HepG2 (cell line): ENCODE measurements at regions not wholly inside any gene's neighbourhood (a gene's known extent, or its start where the extent isn't known, plus 50 kb on each side); places are given as distances from the start of the nearest gene placed in this dataset.

Source experiments
- ATAC-seq: fragments of 200-7000 bp; cut with Tn5 transposase; 3 replicates; pipeline ENCODE4 v1.9.1; 2020; ENCODE audit warnings: mild to moderate bottlenecking, moderate library complexity
- BruUV-seq: library from RNA; stranded (reverse); fragments of 400-500 nt; replicated peaks from 2 replicates; lab custom pipeline; 2021; lab: Mats Ljungman, UMichigan
- CTCF ChIA-PET: fragments of 300-600 bp; formaldehyde crosslinking; extraction: SDS; loops from one replicate; lab custom pipeline; 2021; ENCODE audit warnings: low total read pairs, inconsistent platforms, low intra/inter-chr PET ratio; lab: Yijun Ruan, JAX
- POLR2A ChIA-PET: fragments of 350-600 bp; sonication (Branson Sonifier 250); formaldehyde crosslinking; loops from one replicate; lab custom pipeline; 2020; ENCODE audit warnings: antibody characterized with exemption, inconsistent platforms; lab: Yijun Ruan, JAX
- DNase-seq: peaks from one replicate; pipeline ENCODE4 v3.0.0-alpha.2; 2015; ENCODE audit warnings: low spot score
- FAIRE-seq: peaks from 3 replicates; lab custom pipeline; 2011; peaks lifted over from hg19 to GRCh38; lab: Jason Lieb, UNC
- H2AFZ ChIP-seq: one replicate; pipeline ENCODE4 v1.6.1; 2011; ENCODE audit warnings: low read length, inconsistent platforms
- H3K27ac ChIP-seq: fragments of 300-600 bp; 3 replicates; pipeline ENCODE4 v1.8.0; 2011; ENCODE audit warnings: mixed run types, mild to moderate bottlenecking, mixed read lengths, low read length, inconsistent platforms; ENCODE audit not compliant: insufficient read depth; ENCODE audit errors: extremely low read length
- H3K27me3 ChIP-seq, 2 experiments: fragments of 200-600 bp in 1 of 2; 2 replicates in 1 of 2; 3 replicates in 1 of 2; pipeline versions ENCODE4 v1.6.0 to v1.8.0; 2011; ENCODE audit warnings: low read length in 2 of 2, mild to moderate bottlenecking in 2 of 2, moderate library complexity in 2 of 2, inconsistent platforms in 1 of 2; ENCODE audit not compliant: insufficient read depth in 2 of 2, control insufficient read depth in 1 of 2
- H3K36me3 ChIP-seq, 2 experiments: fragments of 200-600 bp in 1 of 2; replicated peaks in 1 of 2; 2 replicates in 1 of 2; 3 replicates in 1 of 2; pipeline versions ENCODE4 v1.5.1 to v1.8.0; 2011; ENCODE audit warnings: low read length in 2 of 2, inconsistent platforms in 1 of 2; ENCODE audit not compliant: insufficient read depth in 2 of 2, control insufficient read depth in 1 of 2
- H3K4me1 ChIP-seq: 2 replicates; pipeline ENCODE4 v1.5.1; 2012; ENCODE audit warnings: low read length, inconsistent platforms; ENCODE audit not compliant: insufficient read depth
- H3K4me2 ChIP-seq: 2 replicates; pipeline ENCODE4 v1.6.0; 2011; ENCODE audit warnings: low read depth, low read length, inconsistent platforms
- H3K4me3 ChIP-seq, 3 experiments: fragments of 200-600 bp in 1 of 3; sonication (generic), shearing (Covaris generic) in 1 of 3; replicated peaks in 1 of 3; 2 replicates each; pipeline ENCODE4 v1.5.1; 2011 to 2016; ENCODE audit warnings: low read length in 3 of 3, inconsistent platforms in 2 of 3, low read depth in 2 of 3, mild to moderate bottlenecking in 2 of 3, control low read depth in 1 of 3, mixed read lengths in 1 of 3; ENCODE audit not compliant: insufficient read depth in 1 of 3
- H3K79me2 ChIP-seq: one replicate; pipeline ENCODE4 v1.6.1; 2011; ENCODE audit warnings: low read length, inconsistent platforms; ENCODE audit not compliant: insufficient read depth
- H3K9ac ChIP-seq: 2 replicates; pipeline ENCODE4 v1.6.0; 2011; ENCODE audit warnings: mild to moderate bottlenecking, low read depth, low read length, inconsistent platforms; ENCODE audit not compliant: insufficient read depth
- H3K9me3 ChIP-seq: 2 replicates; pipeline ENCODE4 v1.5.1; 2012; ENCODE audit warnings: mild to moderate bottlenecking, low read length
- H4K20me1 ChIP-seq: 2 replicates; pipeline ENCODE4 v1.6.0; 2011; ENCODE audit warnings: inconsistent platforms, mild to moderate bottlenecking, low read length, moderate library complexity; ENCODE audit not compliant: insufficient read depth
- BCL6 ChIP-seq: IDR thresholded peaks from 2 replicates; pipeline ENCODE4 v1.6.1; 2016; ENCODE audit warnings: missing genetic modification reagents, missing compliant biosample characterization
- BORCS8-MEF2B ChIP-seq: sonication (generic); formaldehyde crosslinking; IDR thresholded peaks from 2 replicates; pipeline ENCODE4 v1.8.0; 2022; ENCODE audit warnings: mild to moderate bottlenecking, missing genetic modification reagents
- CEBPG ChIP-seq: IDR thresholded peaks from 2 replicates; pipeline ENCODE4 v1.6.1; 2016
- GABPA ChIP-seq, 2 experiments: IDR thresholded peaks; 2 replicates each; pipeline ENCODE4 v1.6.1; 2011 to 2016; ENCODE audit warnings: low read depth in 2 of 2, low read length in 1 of 2, missing biosample characterization in 1 of 2, missing genetic modification characterization in 1 of 2
- HOXD1 ChIP-seq: sonication (generic); formaldehyde crosslinking; IDR thresholded peaks from 2 replicates; pipeline ENCODE4 v1.5.0; 2020; ENCODE audit warnings: missing genetic modification reagents
- MTF2 ChIP-seq: sonication (generic); formaldehyde crosslinking; IDR thresholded peaks from 2 replicates; pipeline ENCODE4 v1.5.0; 2020; ENCODE audit warnings: missing genetic modification reagents, borderline replicate concordance
- NR2F1 ChIP-seq, 2 experiments: fragments of 450-650 bp in 1 of 2; formaldehyde crosslinking in 1 of 2; IDR thresholded peaks; 2 replicates each; pipeline versions ENCODE4 v1.5.0 to v1.6.1; 2016 to 2020; ENCODE audit warnings: mild to moderate bottlenecking in 1 of 2, missing compliant biosample characterization in 1 of 2, missing genetic modification reagents in 1 of 2, moderate library complexity in 1 of 2
- PTBP1 ChIP-seq: fragments of 200-400 bp; formaldehyde crosslinking; IDR thresholded peaks from 2 replicates; pipeline ENCODE4 v1.6.1; 2018; ENCODE audit warnings: low read length, low read depth; ENCODE audit not compliant: poor library complexity, severe bottlenecking
- SOX13 ChIP-seq, 3 experiments: fragments of 450-650 bp in 1 of 3; sonication (generic) in 1 of 3; formaldehyde crosslinking in 1 of 3; IDR thresholded peaks in 2 of 3; conservative IDR thresholded peaks in 1 of 3; 2 replicates each; pipeline versions ENCODE4 v1.5.0 to v1.6.1; 2016 to 2020; ENCODE audit warnings: antibody characterized with exemption in 1 of 3, mild to moderate bottlenecking in 1 of 3, missing compliant biosample characterization in 1 of 3, missing genetic modification reagents in 1 of 3, moderate library complexity in 1 of 3
- STAT5B ChIP-seq: sonication (generic); formaldehyde crosslinking; IDR thresholded peaks from 2 replicates; pipeline ENCODE4 v1.4.0; 2020; ENCODE audit warnings: missing genetic modification reagents
- TOE1 ChIP-seq: sonication (generic); formaldehyde crosslinking; IDR thresholded peaks from 2 replicates; pipeline ENCODE4 v1.4.0; 2020; ENCODE audit warnings: mild to moderate bottlenecking, missing genetic modification reagents
- TP53 ChIP-seq: sonication (generic); formaldehyde crosslinking; conservative IDR thresholded peaks from 2 replicates; pipeline ENCODE4 v1.4.0; 2020; ENCODE audit warnings: missing genetic modification reagents
- TRAFD1 ChIP-seq: sonication (generic); formaldehyde crosslinking; IDR thresholded peaks from 2 replicates; pipeline ENCODE4 v1.5.1; 2020; ENCODE audit warnings: missing genetic modification reagents, mild to moderate bottlenecking, borderline replicate concordance
- ZC3H13 ChIP-seq: sonication (generic); formaldehyde crosslinking; IDR thresholded peaks from 2 replicates; pipeline ENCODE4 v1.8.1; 2023; ENCODE audit warnings: mild to moderate bottlenecking, missing genetic modification reagents, moderate library complexity
- ZKSCAN5 ChIP-seq: sonication (generic); formaldehyde crosslinking; IDR thresholded peaks from 2 replicates; pipeline ENCODE4 v1.5.1; 2020; ENCODE audit warnings: mild to moderate bottlenecking, missing genetic modification reagents
- ZNF350 ChIP-seq: sonication (generic); formaldehyde crosslinking; IDR thresholded peaks from 2 replicates; pipeline ENCODE4 v1.4.0; 2020; ENCODE audit warnings: mild to moderate bottlenecking, low read depth, missing genetic modification reagents, borderline replicate concordance
- ZNF503 ChIP-seq: sonication (generic); formaldehyde crosslinking; IDR thresholded peaks from 2 replicates; pipeline ENCODE4 v1.4.0; 2020; ENCODE audit warnings: missing genetic modification reagents
- ZNF766 ChIP-seq: sonication (generic); formaldehyde crosslinking; IDR thresholded peaks from 2 replicates; pipeline ENCODE4 v1.5.0; 2020; ENCODE audit warnings: missing genetic modification reagents, borderline replicate concordance
- ZNF83 ChIP-seq: sonication (generic); formaldehyde crosslinking; IDR thresholded peaks from 2 replicates; pipeline ENCODE4 v1.4.0; 2020; ENCODE audit warnings: missing genetic modification reagents, mild to moderate bottlenecking, borderline replicate concordance
- WGBS: methylation state at CpG from one replicate; pipeline ENCODE4 v1.1.6; 2017; ENCODE audit warnings: low lambda C conversion rate; 5-methylcytosine and 5-hydroxymethylcytosine counted together
- in situ Hi-C: cut with HindIII; loops from 2 replicates; pipeline ENCODE4 v1.10.0; 2017; ENCODE audit warnings: low pct_unique_long_range_greater_than_20kb; ENCODE audit not compliant: extremely low pct_ligation_motif_present
- intact Hi-C: fragments of 100-400 bp; cut with micrococcal nuclease; formaldehyde crosslinking; loops from one replicate; pipeline ENCODE4 v1.10.0; 2022; ENCODE audit not compliant: unreplicated experiment
- TF ChIP-seq, protein P1 (sequence below): sonication (generic); formaldehyde crosslinking; IDR thresholded peaks from 2 replicates; pipeline ENCODE4 v1.9.0; 2021; ENCODE audit warnings: missing genetic modification reagents, borderline replicate concordance

DNA sequence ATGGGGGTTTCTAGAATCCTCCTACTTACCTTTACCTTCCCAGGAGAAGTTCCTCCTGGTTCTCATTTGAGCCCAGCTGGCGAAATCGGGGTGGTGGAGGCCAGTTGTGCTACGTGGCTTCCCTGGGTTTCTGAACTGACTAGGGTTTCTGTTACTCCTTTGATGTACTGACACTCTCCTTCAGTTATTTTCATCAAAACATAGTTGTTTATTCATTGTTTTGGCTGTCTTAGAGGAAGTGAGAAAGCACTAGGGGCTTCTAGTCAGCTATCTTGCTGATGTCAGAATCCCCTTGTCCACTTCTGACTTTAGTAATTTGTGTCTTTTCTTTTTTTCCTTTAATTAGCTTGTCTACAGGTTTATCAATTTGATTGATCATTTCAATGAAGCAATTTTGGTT lies 332.2 kb upstream of the TANK start:
- no TSS peak for BruUV-seq
- intact Hi-C loops (no loop called here), in situ Hi-C loops (no loop called here)
- no peak for DNase-seq
- H4K20me1 ChIP-seq, result no peaks in the 10 kb centered on the region
- H3K79me2 ChIP-seq, result no peaks in the 10 kb centered on the region
- H3K4me3 ChIP-seq, result no peak overlapping the region
- TF ChIP-seq PTBP1 (no peak), ZKSCAN5 (CRISPR knock-in tag) (no peak), STAT5B (CRISPR knock-in tag) (no peak), TRAFD1 (CRISPR knock-in tag) (no peak), ZNF503 (CRISPR knock-in tag) (no peak), BORCS8-MEF2B (CRISPR knock-in tag) (no peak), SOX13 (IDR thresholded peaks at IDR 0.05) (no peak), SOX13 (CRISPR knock-in tag; conservative IDR thresholded peaks at IDR 0.05 in 1 of 2, IDR thresholded peaks at IDR 0.05 in 1 of 2) (no peak), GABPA (IDR thresholded peaks at IDR 0.05; ENCODE audit: low read depth, low read length) (no peak), GABPA (CRISPR knock-in tag; IDR thresholded peaks at IDR 0.05; ENCODE audit: low read depth) (no peak), NR2F1 (CRISPR knock-in tag; IDR thresholded peaks at IDR 0.05) (no peak), ZNF83 (CRISPR knock-in tag) (no peak), BCL6 (CRISPR knock-in tag) (no peak), TP53 (no peak), HOXD1 (CRISPR knock-in tag) (no peak), ZNF766 (no peak), TOE1 (CRISPR knock-in tag) (no peak), ZNF350 (CRISPR knock-in tag) (no peak), MTF2 (CRISPR knock-in tag) (no peak), ZC3H13 (CRISPR knock-in tag) (no peak), CEBPG (no peak)
- TF ChIP-seq, protein P1, sequence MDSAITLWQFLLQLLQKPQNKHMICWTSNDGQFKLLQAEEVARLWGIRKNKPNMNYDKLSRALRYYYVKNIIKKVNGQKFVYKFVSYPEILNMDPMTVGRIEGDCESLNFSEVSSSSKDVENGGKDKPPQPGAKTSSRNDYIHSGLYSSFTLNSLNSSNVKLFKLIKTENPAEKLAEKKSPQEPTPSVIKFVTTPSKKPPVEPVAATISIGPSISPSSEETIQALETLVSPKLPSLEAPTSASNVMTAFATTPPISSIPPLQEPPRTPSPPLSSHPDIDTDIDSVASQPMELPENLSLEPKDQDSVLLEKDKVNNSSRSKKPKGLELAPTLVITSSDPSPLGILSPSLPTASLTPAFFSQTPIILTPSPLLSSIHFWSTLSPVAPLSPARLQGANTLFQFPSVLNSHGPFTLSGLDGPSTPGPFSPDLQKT, result no peak
- H3K9ac ChIP-seq, result no peak overlapping the region
- 3% methylated on average over 3 of the region's 3 CpGs for WGBS
- no peaks in the 10 kb centered on the region for H3K27me3 ChIP-seq
- no peaks in the 10 kb centered on the region for H3K36me3 ChIP-seq
- no peak overlapping the region for H3K27ac ChIP-seq
- H3K9me3 ChIP-seq, result peaks cover 25% of the 10 kb centered on the region
- ChIA-PET CTCF (no interaction called here), POLR2A (no interaction called here)
- H3K4me1 ChIP-seq, result no peaks in the 10 kb centered on the region
- H3K4me2 ChIP-seq, result no peak overlapping the region
- FAIRE-seq, result no peak
- no peak overlapping the region for H2AFZ ChIP-seq
- ATAC-seq, result no peak
